ENCODE measurements at regions not wholly inside any gene's neighbourhood (a gene's known extent, or its start where the extent isn't known, plus 50 kb on each side); places are given as distances from the start of the nearest gene placed in this dataset.

DNA sequence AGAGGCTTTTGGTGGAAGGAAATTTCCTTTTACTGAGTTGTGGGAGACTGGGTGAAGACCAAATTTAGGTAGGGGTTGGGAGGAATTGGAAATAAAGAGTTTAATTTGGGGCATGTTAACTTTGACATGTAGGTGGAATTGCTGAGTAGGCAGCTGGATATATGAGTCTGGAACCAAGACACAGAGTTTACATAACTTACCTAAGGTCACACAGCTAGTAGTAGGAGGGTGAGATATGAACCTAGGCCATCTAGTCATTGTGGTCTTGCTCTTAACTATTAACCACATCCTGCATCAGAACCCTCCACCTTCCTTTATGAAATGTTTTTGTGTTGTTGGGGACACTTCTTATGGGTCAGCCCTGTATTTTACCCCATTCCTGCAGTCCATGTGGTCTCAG lies 113.1 kb downstream of the ICOS start:
- H3K4me3 Mint-ChIP-seq: no peak overlapping the region
- ChIA-PET CTCF (no interaction called here), POLR2A (no interaction called here)
- no peak for DNase-seq (ENCODE audit: low spot score)
- ATAC-seq: no peak
- no peaks in the 10 kb centered on the region for H3K36me3 Mint-ChIP-seq
- peaks cover 12% of the 10 kb centered on the region for H3K4me1 Mint-ChIP-seq
- H3K27ac Mint-ChIP-seq: no peak overlapping the region
- TF ChIP-seq, protein P1, sequence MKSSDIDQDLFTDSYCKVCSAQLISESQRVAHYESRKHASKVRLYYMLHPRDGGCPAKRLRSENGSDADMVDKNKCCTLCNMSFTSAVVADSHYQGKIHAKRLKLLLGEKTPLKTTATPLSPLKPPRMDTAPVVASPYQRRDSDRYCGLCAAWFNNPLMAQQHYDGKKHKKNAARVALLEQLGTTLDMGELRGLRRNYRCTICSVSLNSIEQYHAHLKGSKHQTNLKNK (CRISPR knock-in tag; IDR thresholded peaks at IDR 0.05): no peak
- TF ChIP-seq, protein P2, sequence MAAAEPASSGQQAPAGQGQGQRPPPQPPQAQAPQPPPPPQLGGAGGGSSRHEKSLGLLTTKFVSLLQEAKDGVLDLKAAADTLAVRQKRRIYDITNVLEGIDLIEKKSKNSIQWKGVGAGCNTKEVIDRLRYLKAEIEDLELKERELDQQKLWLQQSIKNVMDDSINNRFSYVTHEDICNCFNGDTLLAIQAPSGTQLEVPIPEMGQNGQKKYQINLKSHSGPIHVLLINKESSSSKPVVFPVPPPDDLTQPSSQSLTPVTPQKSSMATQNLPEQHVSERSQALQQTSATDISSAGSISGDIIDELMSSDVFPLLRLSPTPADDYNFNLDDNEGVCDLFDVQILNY (CRISPR knock-in tag; IDR thresholded peaks at IDR 0.05): no peak
- TF ChIP-seq ZNF138 (CRISPR knock-in tag; conservative IDR thresholded peaks at IDR 0.05) (no peak), ZNF232 (CRISPR knock-in tag; IDR thresholded peaks at IDR 0.05) (no peak), CREM (CRISPR knock-in tag; IDR thresholded peaks at IDR 0.05) (no peak), SMAD4 (CRISPR knock-in tag; IDR thresholded peaks at IDR 0.05) (no peak), SOX15 (CRISPR knock-in tag; IDR thresholded peaks at IDR 0.05) (no peak), ZNF317 (CRISPR knock-in tag; IDR thresholded peaks at IDR 0.05; ENCODE audit: borderline replicate concordance, low read depth) (no peak), ZNF263 (CRISPR knock-in tag; IDR thresholded peaks at IDR 0.05; ENCODE audit: low read depth) (no peak)
- TF ChIP-seq, protein P3, sequence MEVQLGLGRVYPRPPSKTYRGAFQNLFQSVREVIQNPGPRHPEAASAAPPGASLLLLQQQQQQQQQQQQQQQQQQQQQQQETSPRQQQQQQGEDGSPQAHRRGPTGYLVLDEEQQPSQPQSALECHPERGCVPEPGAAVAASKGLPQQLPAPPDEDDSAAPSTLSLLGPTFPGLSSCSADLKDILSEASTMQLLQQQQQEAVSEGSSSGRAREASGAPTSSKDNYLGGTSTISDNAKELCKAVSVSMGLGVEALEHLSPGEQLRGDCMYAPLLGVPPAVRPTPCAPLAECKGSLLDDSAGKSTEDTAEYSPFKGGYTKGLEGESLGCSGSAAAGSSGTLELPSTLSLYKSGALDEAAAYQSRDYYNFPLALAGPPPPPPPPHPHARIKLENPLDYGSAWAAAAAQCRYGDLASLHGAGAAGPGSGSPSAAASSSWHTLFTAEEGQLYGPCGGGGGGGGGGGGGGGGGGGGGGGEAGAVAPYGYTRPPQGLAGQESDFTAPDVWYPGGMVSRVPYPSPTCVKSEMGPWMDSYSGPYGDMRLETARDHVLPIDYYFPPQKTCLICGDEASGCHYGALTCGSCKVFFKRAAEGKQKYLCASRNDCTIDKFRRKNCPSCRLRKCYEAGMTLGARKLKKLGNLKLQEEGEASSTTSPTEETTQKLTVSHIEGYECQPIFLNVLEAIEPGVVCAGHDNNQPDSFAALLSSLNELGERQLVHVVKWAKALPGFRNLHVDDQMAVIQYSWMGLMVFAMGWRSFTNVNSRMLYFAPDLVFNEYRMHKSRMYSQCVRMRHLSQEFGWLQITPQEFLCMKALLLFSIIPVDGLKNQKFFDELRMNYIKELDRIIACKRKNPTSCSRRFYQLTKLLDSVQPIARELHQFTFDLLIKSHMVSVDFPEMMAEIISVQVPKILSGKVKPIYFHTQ (CRISPR knock-in tag; IDR thresholded peaks at IDR 0.05): no peak
- TF ChIP-seq, protein P4, sequence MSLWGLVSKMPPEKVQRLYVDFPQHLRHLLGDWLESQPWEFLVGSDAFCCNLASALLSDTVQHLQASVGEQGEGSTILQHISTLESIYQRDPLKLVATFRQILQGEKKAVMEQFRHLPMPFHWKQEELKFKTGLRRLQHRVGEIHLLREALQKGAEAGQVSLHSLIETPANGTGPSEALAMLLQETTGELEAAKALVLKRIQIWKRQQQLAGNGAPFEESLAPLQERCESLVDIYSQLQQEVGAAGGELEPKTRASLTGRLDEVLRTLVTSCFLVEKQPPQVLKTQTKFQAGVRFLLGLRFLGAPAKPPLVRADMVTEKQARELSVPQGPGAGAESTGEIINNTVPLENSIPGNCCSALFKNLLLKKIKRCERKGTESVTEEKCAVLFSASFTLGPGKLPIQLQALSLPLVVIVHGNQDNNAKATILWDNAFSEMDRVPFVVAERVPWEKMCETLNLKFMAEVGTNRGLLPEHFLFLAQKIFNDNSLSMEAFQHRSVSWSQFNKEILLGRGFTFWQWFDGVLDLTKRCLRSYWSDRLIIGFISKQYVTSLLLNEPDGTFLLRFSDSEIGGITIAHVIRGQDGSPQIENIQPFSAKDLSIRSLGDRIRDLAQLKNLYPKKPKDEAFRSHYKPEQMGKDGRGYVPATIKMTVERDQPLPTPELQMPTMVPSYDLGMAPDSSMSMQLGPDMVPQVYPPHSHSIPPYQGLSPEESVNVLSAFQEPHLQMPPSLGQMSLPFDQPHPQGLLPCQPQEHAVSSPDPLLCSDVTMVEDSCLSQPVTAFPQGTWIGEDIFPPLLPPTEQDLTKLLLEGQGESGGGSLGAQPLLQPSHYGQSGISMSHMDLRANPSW (CRISPR knock-in tag; conservative IDR thresholded peaks at IDR 0.05; ENCODE audit: low read depth): no peak
- TF ChIP-seq, protein P5, sequence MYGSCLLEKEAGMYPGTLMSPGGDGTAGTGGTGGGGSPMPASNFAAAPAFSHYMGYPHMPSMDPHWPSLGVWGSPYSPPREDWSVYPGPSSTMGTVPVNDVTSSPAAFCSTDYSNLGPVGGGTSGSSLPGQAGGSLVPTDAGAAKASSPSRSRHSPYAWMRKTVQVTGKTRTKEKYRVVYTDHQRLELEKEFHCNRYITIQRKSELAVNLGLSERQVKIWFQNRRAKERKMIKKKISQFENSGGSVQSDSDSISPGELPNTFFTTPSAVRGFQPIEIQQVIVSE (CRISPR knock-in tag; IDR thresholded peaks at IDR 0.05; ENCODE audit: borderline replicate concordance): no peak
- no peaks in the 10 kb centered on the region for H3K27me3 Mint-ChIP-seq (ENCODE audit: low read depth)
- no peaks in the 10 kb centered on the region for H3K9me3 Mint-ChIP-seq

DNA sequence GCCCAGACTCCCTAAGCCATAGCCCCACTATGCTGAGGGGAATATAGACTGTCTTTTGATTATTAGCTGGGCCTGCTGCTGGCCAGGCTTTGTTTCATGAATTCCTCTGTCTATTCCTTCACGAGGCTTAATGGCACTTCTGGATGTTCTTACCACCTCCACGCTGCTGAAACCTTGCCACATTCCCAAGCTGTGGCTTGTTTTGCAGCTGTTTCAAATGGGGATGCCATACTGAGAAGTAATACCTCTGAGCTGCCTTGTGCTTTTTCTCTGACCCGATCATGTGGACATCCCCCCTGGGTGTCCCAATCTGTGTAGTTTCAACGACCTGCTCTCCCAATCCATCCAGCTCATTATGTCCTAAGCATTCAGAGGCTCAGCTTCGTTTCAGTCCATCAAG lies 114.1 kb downstream of the ICOS start:
- Mint-ChIP-seq H3K4me3 (no peak overlapping the region), H3K27ac (no peak overlapping the region), H3K4me1 (peaks cover 7% of the 10 kb centered on the region), H3K27me3 (ENCODE audit: low read depth) (no peaks in the 10 kb centered on the region), H3K36me3 (no peaks in the 10 kb centered on the region), H3K9me3 (no peaks in the 10 kb centered on the region)
- DNase-seq (ENCODE audit: low spot score) (no peak), ATAC-seq (no peak)
- ChIA-PET CTCF (interaction anchor here (0.5 to 2.2 kb wide), 8 partner anchors 11 to 195 kb away, joined by 3 to 15 read pairs (median 5); no protein-coding TSS in a partner anchor), POLR2A (no interaction called here)
- TF ChIP-seq, protein P6, sequence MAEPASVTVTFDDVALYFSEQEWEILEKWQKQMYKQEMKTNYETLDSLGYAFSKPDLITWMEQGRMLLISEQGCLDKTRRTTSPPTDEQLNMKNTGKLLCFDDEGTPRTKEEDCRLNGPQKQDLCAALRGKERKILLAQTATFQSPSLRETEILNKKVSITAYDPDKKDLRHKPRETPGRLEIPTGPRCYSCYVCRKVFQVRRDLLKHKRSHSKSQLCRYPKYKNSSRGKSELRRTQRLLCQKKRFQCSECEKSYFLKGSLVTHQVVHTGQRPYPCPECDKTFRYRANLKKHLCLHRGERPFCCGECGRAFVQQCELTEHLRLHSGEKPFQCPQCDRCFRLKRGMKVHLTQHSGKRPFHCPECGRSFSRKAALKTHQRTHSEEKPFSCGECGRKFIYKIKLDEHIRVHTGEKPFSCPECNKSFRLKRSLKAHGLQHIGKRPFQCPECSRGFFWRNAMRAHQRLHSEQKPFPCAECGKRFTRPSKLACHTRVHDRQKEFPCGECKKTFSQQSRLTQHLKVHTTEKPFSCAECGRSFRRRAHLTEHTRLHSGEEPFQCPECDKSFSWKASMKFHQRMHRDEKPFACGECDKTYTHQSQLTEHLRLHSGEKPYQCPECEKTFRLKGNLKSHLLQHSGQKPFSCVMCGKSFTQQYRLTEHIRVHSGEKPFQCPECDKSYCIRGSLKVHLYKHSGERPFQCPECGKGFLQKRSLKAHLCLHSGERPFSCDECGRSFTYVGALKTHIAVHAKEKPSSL (CRISPR knock-in tag; conservative IDR thresholded peaks at IDR 0.05): no peak
- TF ChIP-seq ZBTB21 (CRISPR knock-in tag; IDR thresholded peaks at IDR 0.05; ENCODE audit: borderline replicate concordance) (no peak), TP53 (CRISPR knock-in tag; IDR thresholded peaks at IDR 0.05) (no peak), TEAD1 (CRISPR knock-in tag; IDR thresholded peaks at IDR 0.05) (no peak), TEAD4 (CRISPR knock-in tag; IDR thresholded peaks at IDR 0.05) (no peak)
- TF ChIP-seq, protein P7, sequence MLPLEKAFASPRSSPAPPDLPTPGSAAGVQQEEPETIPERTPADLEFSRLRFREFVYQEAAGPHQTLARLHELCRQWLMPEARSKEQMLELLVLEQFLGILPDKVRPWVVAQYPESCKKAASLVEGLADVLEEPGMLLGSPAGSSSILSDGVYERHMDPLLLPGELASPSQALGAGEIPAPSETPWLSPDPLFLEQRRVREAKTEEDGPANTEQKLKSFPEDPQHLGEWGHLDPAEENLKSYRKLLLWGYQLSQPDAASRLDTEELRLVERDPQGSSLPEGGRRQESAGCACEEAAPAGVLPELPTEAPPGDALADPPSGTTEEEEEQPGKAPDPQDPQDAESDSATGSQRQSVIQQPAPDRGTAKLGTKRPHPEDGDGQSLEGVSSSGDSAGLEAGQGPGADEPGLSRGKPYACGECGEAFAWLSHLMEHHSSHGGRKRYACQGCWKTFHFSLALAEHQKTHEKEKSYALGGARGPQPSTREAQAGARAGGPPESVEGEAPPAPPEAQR (CRISPR knock-in tag; IDR thresholded peaks at IDR 0.05): no peak
- TF ChIP-seq, protein P8, sequence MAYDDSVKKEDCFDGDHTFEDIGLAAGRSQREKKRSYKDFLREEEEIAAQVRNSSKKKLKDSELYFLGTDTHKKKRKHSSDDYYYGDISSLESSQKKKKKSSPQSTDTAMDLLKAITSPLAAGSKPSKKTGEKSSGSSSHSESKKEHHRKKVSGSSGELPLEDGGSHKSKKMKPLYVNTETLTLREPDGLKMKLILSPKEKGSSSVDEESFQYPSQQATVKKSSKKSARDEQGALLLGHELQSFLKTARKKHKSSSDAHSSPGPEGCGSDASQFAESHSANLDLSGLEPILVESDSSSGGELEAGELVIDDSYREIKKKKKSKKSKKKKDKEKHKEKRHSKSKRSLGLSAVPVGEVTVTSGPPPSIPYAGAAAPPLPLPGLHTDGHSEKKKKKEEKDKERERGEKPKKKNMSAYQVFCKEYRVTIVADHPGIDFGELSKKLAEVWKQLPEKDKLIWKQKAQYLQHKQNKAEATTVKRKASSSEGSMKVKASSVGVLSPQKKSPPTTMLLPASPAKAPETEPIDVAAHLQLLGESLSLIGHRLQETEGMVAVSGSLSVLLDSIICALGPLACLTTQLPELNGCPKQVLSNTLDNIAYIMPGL (CRISPR knock-in tag; IDR thresholded peaks at IDR 0.05): no peak
